HEK293T (cell line): ENCODE measurements at regions not wholly inside any gene's neighbourhood (a gene's known extent, or its start where the extent isn't known, plus 50 kb on each side); places are given as distances from the start of the nearest gene placed in this dataset.

Experiments
- BHLHE40 ChIP-seq: fragments of 450-650 bp; IDR thresholded peaks from 2 replicates; pipeline ENCODE4 v1.6.1; 2016; ENCODE audit warnings: mild to moderate bottlenecking, moderate library complexity, borderline replicate concordance
- ELF4 ChIP-seq: fragments of 450-650 bp; IDR thresholded peaks from 2 replicates; pipeline ENCODE4 v1.6.1; 2017; ENCODE audit warnings: antibody characterized with exemption
- HDGF ChIP-seq: fragments of 450-650 bp; IDR thresholded peaks from 2 replicates; pipeline ENCODE4 v1.6.1; 2017; ENCODE audit warnings: antibody characterized with exemption, borderline replicate concordance
- SUZ12 ChIP-seq: fragments of 450-650 bp; IDR thresholded peaks from 2 replicates; pipeline ENCODE4 v1.6.1; 2016; ENCODE audit warnings: mild to moderate bottlenecking

GRCh38 chr7:85261336-85261735, 74.5 kb upstream of the SEMA3D start:
- TF ChIP-seq ELF4, result no peak
- TF ChIP-seq SUZ12, result no peak
- TF ChIP-seq BHLHE40, result no peak
- TF ChIP-seq HDGF, result no peak
